ENCODE measurements at regions not wholly inside any gene's neighbourhood (a gene's known extent, or its start where the extent isn't known, plus 50 kb on each side); places are given as distances from the start of the nearest gene placed in this dataset.
"Not testable (repeated sequence)": the region's sequence is repeated elsewhere in the genome, so short reads cannot be mapped to it uniquely, and the experiment has no call there.

- DNase-seq = no peak
Measured at GRCh38 chr5:163569284-163569683, 63.9 kb downstream of the MAT2B start.

- no peak for DNase-seq
Measured at GRCh38 chr5:163571744-163572143, 66.3 kb downstream of the MAT2B start.

- DNase-seq = no peak
Measured at GRCh38 chr5:163574472-163575440, 69.3 kb downstream of the MAT2B start.

- no peak for DNase-seq
Measured at GRCh38 chr5:163578652-163579051, 73.2 kb downstream of the MAT2B start.

GRCh38 chr5:163579729-163580128 lies 74.3 kb downstream of the MAT2B start:
- DNase-seq = no peak

- DNase-seq = no peak
Measured at GRCh38 chr5:163580516-163580915, 75.1 kb downstream of the MAT2B start.

GRCh38 chr5:163583491-163584153 lies 78.2 kb downstream of the MAT2B start:
- DNase-seq = not testable (repeated sequence)

- no peak for DNase-seq
Measured at GRCh38 chr5:163585206-163585605, 79.8 kb downstream of the MAT2B start.

GRCh38 chr5:163586531-163586956 lies 81.1 kb downstream of the MAT2B start:
- no peak for DNase-seq

GRCh38 chr5:163594951-163595350 lies 89.5 kb downstream of the MAT2B start:
- DNase-seq = no peak

- DNase-seq = no peak
Measured at GRCh38 chr5:163595932-163596607, 90.7 kb downstream of the MAT2B start.

- DNase-seq = no peak
Measured at GRCh38 chr5:163596608-163597315, 91.3 kb downstream of the MAT2B start.

GRCh38 chr5:163604013-163604412 lies 98.6 kb downstream of the MAT2B start:
- DNase-seq = no peak

- no peak for DNase-seq
Measured at GRCh38 chr5:163607256-163607655, 101.8 kb downstream of the MAT2B start.

GRCh38 chr5:163608621-163609020 lies 103.2 kb downstream of the MAT2B start:
- no peak for DNase-seq

- no peak for DNase-seq
Measured at GRCh38 chr5:163609910-163610309, 104.5 kb downstream of the MAT2B start.

GRCh38 chr5:163612358-163613149 lies 107.1 kb downstream of the MAT2B start:
- no peak for DNase-seq

- DNase-seq = no peak
Measured at GRCh38 chr5:163613150-163613442, 107.7 kb downstream of the MAT2B start.

GRCh38 chr5:163614787-163615186 lies 109.4 kb downstream of the MAT2B start:
- DNase-seq = no peak

GRCh38 chr5:163619273-163619934 lies 114.0 kb downstream of the MAT2B start:
- no peak for DNase-seq

GRCh38 chr5:163619951-163620350 lies 114.5 kb downstream of the MAT2B start:
- DNase-seq = no peak

GRCh38 chr5:163622799-163623198 lies 117.4 kb downstream of the MAT2B start:
- no peak for DNase-seq
